ENCODE measurements at regions not wholly inside any gene's neighbourhood (a gene's known extent, or its start where the extent isn't known, plus 50 kb on each side); places are given as distances from the start of the nearest gene placed in this dataset.

- DNase-seq (ENCODE audit: low read depth): no peak
Observed at GRCh38 chr11:45036733-45037132, 86.0 kb upstream of the TP53I11 start.

- DNase-seq (ENCODE audit: low read depth): no peak
Observed at GRCh38 chr11:45037434-45038005, 86.8 kb upstream of the TP53I11 start.

GRCh38 chr11:45038923-45039322, 88.2 kb upstream of the TP53I11 start:
- DNase-seq (ENCODE audit: low read depth): no peak

- no peak for DNase-seq (ENCODE audit: low read depth)
Observed at GRCh38 chr11:45041596-45041995, 90.9 kb upstream of the TP53I11 start.

- DNase-seq (ENCODE audit: low read depth): no peak
Observed at GRCh38 chr11:45042560-45042959, 91.9 kb upstream of the TP53I11 start.

- DNase-seq (ENCODE audit: low read depth): no peak
Observed at GRCh38 chr11:45043755-45044475, 93.2 kb upstream of the TP53I11 start.

- DNase-seq (ENCODE audit: low read depth): no peak
Observed at GRCh38 chr11:45045683-45046471, 95.2 kb upstream of the TP53I11 start.

GRCh38 chr11:45048313-45048841, 97.7 kb upstream of the TP53I11 start:
- no peak for DNase-seq (ENCODE audit: low read depth)

GRCh38 chr11:45048870-45049691, 97.4 kb upstream of the PRDM11 start:
- DNase-seq (ENCODE audit: low read depth): no peak

GRCh38 chr11:45050111-45050510, 96.3 kb upstream of the PRDM11 start:
- DNase-seq (ENCODE audit: low read depth): no peak

GRCh38 chr11:45051621-45052020, 94.8 kb upstream of the PRDM11 start:
- DNase-seq (ENCODE audit: low read depth): no peak

- no peak for DNase-seq (ENCODE audit: low read depth)
Observed at GRCh38 chr11:45052361-45052760, 94.1 kb upstream of the PRDM11 start.

GRCh38 chr11:45053736-45054446, 92.5 kb upstream of the PRDM11 start:
- DNase-seq (ENCODE audit: low read depth): no peak

- no peak for DNase-seq (ENCODE audit: low read depth)
Observed at GRCh38 chr11:45054956-45055355, 91.5 kb upstream of the PRDM11 start.

GRCh38 chr11:45056529-45056928, 89.9 kb upstream of the PRDM11 start:
- DNase-seq (ENCODE audit: low read depth): no peak

- no peak for DNase-seq (ENCODE audit: low read depth)
Observed at GRCh38 chr11:45057938-45058646, 88.3 kb upstream of the PRDM11 start.

GRCh38 chr11:45058647-45058950, 87.8 kb upstream of the PRDM11 start:
- DNase-seq (ENCODE audit: low read depth): no peak

- no peak for DNase-seq (ENCODE audit: low read depth)
Observed at GRCh38 chr11:45060707-45061106, 85.7 kb upstream of the PRDM11 start.

- DNase-seq (ENCODE audit: low read depth): no peak
Observed at GRCh38 chr11:45061641-45062040, 84.8 kb upstream of the PRDM11 start.

- no peak for DNase-seq (ENCODE audit: low read depth)
Observed at GRCh38 chr11:45062115-45062514, 84.3 kb upstream of the PRDM11 start.
